Choroid plexus epithelial cell (primary cell): ENCODE measurements at regions not wholly inside any gene's neighbourhood (a gene's known extent, or its start where the extent isn't known, plus 50 kb on each side); places are given as distances from the start of the nearest gene placed in this dataset.

ENCODE experiments used
- DNase-seq: peaks from one replicate; pipeline ENCODE4 v3.0.0-alpha.2; 2010; ENCODE audit warnings: low read depth
- H3K4me3 ChIP-seq: 2 replicates; pipeline ENCODE4 v1.5.1; 2011; ENCODE audit warnings: low read depth, mild to moderate bottlenecking, control low read depth, low read length, moderate library complexity
- CTCF ChIP-seq: conservative IDR thresholded peaks from 2 replicates; pipeline ENCODE4 v1.5.1; 2011; ENCODE audit warnings: low read depth, mild to moderate bottlenecking, control low read depth, inconsistent platforms, low read length, moderate library complexity

- TF ChIP-seq CTCF, result no peak
- DNase-seq, result no peak
- no peak overlapping the region for H3K4me3 ChIP-seq
Measured at GRCh38 chr1:191636345-191636744, 521.9 kb upstream of the RGS18 start.

- no peak overlapping the region for H3K4me3 ChIP-seq
- TF ChIP-seq CTCF, result no peak
- peak; percentile 57 for DNase-seq
Measured at GRCh38 chr1:191641420-191642260, 516.6 kb upstream of the RGS18 start.

DNA sequence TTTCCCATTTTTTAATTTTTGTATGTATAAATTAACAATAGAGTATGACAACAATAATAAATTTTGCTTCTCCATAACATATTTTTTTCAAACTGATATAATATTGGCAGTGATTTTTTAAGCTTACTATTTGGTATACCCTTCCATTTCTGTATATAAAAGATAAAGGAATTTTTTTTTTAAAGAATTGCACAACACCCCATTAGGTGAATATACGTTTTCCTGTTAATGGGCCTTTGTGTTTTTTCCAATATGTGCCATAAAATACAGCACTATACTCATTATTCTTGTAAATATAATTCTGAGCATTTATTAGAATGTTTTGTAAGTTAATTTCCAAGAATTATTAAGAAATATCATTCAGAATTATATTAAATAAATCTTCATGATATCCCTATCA, 515.2 kb upstream of the RGS18 start:
- no peak for DNase-seq
- no peak for TF ChIP-seq CTCF
- no peak overlapping the region for H3K4me3 ChIP-seq

GRCh38 chr1:191648939-191649338, 509.3 kb upstream of the RGS18 start:
- H3K4me3 ChIP-seq, result no peak overlapping the region
- DNase-seq, result no peak
- TF ChIP-seq CTCF, result no peak

DNA sequence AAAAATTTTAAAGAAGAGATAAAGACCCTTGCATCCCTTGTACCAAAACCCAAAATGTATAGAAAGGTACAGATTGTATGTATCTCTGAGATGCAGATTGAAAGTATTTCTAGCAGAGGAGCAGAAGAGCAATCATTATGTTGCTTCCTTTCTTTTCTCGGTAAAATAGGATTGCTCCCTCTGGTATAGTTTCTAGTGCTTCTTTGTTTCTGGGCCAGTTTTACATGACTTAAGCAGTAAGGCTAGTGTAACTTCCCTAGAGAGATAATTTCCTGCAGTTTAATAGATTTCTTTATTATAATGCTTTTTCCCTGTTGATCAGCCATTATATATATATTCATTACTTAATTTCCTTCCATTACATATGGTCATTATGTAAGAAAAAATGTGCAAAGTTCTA, 496.2 kb upstream of the RGS18 start:
- no peak for DNase-seq
- TF ChIP-seq CTCF, result no peak
- H3K4me3 ChIP-seq, result no peak overlapping the region

GRCh38 chr1:191662746-191663145, 495.5 kb upstream of the RGS18 start:
- no peak for DNase-seq

More at GRCh38 chr1:191662746-191663145, 495.5 kb upstream of the RGS18 start:
- TF ChIP-seq CTCF, result no peak
- H3K4me3 ChIP-seq, result no peak overlapping the region
